Stimulated activated memory B cell treated with anti-CD40 and anti-IgM and Interleukin-4, amounts not matched to agents 10 μg/mL and 1 μg/mL and 100 μg/mL, for 72 hours (primary cell): ENCODE measurements at regions not wholly inside any gene's neighbourhood (a gene's known extent, or its start where the extent isn't known, plus 50 kb on each side); places are given as distances from the start of the nearest gene placed in this dataset.
A peak's percentile ranks its signal among the peaks of the same experiment; 100 is the strongest.

Experiments
- ATAC-seq: fragments of 150-1000 bp; cut with Tn5 transposase; 2 replicates; pipeline ENCODE4 v1.10.0; 2021
- H3K27ac Mint-ChIP-seq: one replicate; pipeline ENCODE4 v1.8.0; 2022; ENCODE audit warnings: mild to moderate bottlenecking, mixed read lengths
- H3K27me3 Mint-ChIP-seq: one replicate; pipeline ENCODE4 v1.8.0; 2022; ENCODE audit warnings: mixed read lengths
- H3K36me3 Mint-ChIP-seq: one replicate; pipeline ENCODE4 v1.8.0; 2022; ENCODE audit warnings: mixed read lengths
- H3K4me1 Mint-ChIP-seq: one replicate; pipeline ENCODE4 v1.8.0; 2022; ENCODE audit warnings: mixed read lengths
- H3K4me3 Mint-ChIP-seq: one replicate; pipeline ENCODE4 v1.8.0; 2022; ENCODE audit warnings: mild to moderate bottlenecking, moderate library complexity, mixed read lengths
- H3K9me3 Mint-ChIP-seq: one replicate; pipeline ENCODE4 v1.8.0; 2022; ENCODE audit warnings: mixed read lengths

DNA sequence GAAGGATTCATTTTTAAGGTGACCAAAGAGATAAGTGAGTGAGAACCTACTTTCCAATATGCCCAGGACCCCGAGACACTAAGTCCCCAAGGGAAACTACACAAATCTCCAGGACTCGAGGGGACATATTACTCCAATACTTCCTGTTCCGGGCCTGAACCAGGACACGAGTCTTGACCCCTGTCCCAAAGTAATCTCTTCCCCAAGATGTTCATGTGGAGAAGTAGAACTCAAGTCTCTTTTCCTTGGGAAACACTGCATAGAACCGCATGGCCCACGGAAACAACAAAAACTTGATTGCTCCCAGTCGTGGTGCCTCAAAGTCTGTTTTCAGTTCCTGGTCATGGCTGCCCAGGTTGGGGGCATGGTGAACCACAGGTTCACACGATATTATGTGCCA is 87.2 kb upstream of the ZEB2 start:
- ATAC-seq = peak; percentile 58
- peak overlapping the region; percentile 82 for H3K27ac Mint-ChIP-seq
- no peaks in the 10 kb centered on the region for H3K36me3 Mint-ChIP-seq
- no peak overlapping the region for H3K4me3 Mint-ChIP-seq
- no peaks in the 10 kb centered on the region for H3K9me3 Mint-ChIP-seq
- no peaks in the 10 kb centered on the region for H3K27me3 Mint-ChIP-seq
- peaks cover 31% of the 10 kb centered on the region for H3K4me1 Mint-ChIP-seq

DNA sequence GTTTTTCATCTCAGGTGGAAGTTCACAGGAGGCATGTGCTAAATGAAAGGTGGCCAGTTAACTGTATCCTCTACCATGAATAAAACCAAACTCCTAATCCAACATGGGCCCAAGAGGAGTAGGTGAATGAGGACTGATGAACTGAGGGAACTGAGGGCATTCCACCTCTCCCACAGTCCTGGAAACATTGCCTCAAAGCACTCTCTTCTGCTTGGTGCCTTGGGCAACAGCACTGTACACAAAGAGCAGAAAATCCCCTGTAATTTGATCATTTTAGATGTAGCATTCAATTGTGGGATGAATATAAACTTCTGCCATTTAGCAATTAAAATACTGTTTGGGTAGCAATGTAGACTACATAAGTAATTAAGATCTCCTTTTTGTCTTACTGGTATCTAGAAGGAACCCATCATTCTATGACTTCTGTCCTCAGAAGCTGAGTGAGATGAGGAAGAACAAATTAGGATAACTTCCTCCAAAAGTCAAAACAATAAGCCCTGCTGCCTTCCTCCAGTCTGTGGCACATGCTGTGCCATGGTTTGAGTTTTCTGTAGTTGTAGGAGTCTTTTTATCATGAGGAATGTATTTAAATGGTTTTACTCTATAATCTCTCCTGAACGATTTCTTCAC is 86.7 kb upstream of the ZEB2 start:
- Mint-ChIP-seq H3K4me3 (no peak overlapping the region), H3K27me3 (no peaks in the 10 kb centered on the region), H3K9me3 (no peaks in the 10 kb centered on the region), H3K36me3 (no peaks in the 10 kb centered on the region), H3K27ac (peak overlapping the region; percentile 82), H3K4me1 (peaks cover 31% of the 10 kb centered on the region)
- ATAC-seq = no peak

DNA sequence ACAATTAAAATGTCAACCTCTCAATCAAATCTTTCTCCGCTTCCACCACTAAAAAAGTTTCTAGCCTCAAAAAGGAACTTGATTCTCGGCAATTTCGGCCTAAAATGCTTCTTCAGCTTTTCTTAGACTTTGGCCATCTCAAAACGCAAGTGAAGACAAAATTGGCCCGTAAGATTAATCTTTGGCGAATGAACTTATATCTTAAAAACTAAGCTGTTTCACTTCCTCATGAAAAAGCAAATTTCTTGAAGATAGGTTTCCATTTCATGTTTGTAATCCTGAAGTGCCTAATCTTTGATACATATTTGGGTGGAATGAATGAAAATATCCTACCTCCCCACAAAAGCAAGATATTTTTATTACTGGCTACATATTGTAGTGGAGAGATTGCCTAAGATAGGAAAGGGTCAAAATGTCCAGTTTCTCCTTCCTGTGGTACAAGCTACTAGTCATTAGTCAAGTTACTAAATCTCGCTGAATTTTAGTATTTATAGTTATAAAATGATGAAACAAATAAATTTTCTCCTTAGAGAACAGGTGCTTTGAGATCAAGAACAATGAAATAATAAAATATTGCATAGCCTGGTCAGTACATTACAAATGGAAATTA is 85.4 kb upstream of the ZEB2 start:
- H3K4me3 Mint-ChIP-seq = no peak overlapping the region
- ATAC-seq = no peak
- no peaks in the 10 kb centered on the region for H3K27me3 Mint-ChIP-seq

DNA sequence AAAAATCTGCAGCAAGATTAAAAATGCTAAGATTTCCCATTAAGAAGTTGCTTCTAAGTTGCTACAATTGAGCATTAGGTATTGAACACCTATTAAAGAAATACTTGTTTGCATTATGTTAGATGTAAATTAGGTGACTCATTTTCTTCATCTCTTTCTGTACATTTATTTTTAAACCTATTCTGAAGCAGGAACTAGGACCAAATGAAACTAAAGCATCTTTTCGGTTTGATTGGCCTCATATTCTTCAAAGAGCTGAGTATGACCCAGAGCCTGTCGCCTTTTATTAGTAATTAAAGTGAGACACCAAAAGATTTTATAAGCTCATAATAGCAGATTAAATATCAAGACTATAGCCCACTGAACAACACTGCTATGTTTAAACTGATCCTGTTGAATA is 83.4 kb upstream of the ZEB2 start:
- no peaks in the 10 kb centered on the region for H3K27me3 Mint-ChIP-seq
- no peaks in the 10 kb centered on the region for H3K9me3 Mint-ChIP-seq
- no peaks in the 10 kb centered on the region for H3K36me3 Mint-ChIP-seq
- ATAC-seq = no peak
- H3K4me3 Mint-ChIP-seq = no peak overlapping the region
- peaks cover 28% of the 10 kb centered on the region for H3K4me1 Mint-ChIP-seq
- H3K27ac Mint-ChIP-seq = no peak overlapping the region

More for the DNA sequence above, 85.4 kb upstream of the ZEB2 start:
- no peaks in the 10 kb centered on the region for H3K9me3 Mint-ChIP-seq
- no peak overlapping the region for H3K27ac Mint-ChIP-seq
- no peaks in the 10 kb centered on the region for H3K36me3 Mint-ChIP-seq
- H3K4me1 Mint-ChIP-seq = peaks cover 31% of the 10 kb centered on the region

DNA sequence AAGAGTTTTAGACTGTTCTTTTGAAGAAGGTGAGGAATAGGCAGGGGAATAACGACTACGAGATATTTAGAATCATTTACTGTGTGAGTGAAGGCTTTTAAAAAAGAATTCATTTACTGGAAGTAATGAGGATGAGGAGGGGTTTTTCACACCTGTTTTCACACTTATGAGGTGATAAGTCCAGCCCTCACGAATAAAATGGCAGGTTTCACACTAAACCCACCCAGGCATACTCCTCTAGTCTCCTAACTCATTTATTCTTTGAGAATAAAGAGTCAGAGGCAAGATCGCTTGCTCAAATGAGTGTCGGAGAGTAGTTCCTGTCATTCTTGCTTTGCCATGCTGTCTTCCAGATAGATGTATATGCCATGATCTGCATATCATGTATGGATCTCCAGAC is 79.0 kb upstream of the ZEB2 start:
- Mint-ChIP-seq H3K36me3 (no peaks in the 10 kb centered on the region), H3K9me3 (peaks cover 3% of the 10 kb centered on the region), H3K4me3 (no peak overlapping the region), H3K27ac (no peak overlapping the region), H3K4me1 (peaks cover 15% of the 10 kb centered on the region), H3K27me3 (no peaks in the 10 kb centered on the region)
- ATAC-seq = no peak

DNA sequence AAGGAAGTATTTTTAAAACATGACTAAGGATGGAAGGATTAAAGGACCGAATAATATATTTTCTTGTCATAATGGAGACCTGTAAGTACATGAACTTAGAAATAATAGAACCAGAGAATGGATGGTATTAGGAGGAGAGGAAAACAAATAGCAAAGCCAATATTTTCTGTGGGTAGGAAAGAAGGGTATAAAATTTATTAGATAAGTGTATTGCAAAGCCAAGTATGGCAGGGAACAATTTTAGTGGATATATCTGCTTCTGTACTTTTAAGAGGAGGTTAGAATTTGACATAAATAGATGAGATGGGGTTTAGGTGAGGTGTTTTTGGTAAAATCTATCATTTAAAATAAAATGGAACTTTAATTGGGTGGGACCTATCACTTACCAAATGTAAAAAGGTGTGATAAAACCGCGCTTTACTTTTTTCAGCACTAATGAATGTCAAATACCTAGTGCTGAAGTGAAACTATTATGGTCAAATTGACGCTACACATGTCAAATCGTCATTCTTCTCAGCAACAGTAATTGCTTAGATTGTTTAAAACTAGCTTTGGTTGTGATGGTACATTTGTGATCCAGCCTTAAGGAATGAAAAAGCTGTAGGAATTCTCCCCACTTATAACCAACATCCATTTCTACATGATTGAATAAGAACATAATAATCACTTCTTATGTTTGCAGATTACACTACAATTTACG is 78.1 kb upstream of the ZEB2 start:
- peaks cover 3% of the 10 kb centered on the region for H3K9me3 Mint-ChIP-seq
- no peak for ATAC-seq
- H3K4me3 Mint-ChIP-seq = no peak overlapping the region
- H3K27ac Mint-ChIP-seq = no peak overlapping the region
- no peaks in the 10 kb centered on the region for H3K27me3 Mint-ChIP-seq
- H3K36me3 Mint-ChIP-seq = no peaks in the 10 kb centered on the region
- H3K4me1 Mint-ChIP-seq = peaks cover 18% of the 10 kb centered on the region

DNA sequence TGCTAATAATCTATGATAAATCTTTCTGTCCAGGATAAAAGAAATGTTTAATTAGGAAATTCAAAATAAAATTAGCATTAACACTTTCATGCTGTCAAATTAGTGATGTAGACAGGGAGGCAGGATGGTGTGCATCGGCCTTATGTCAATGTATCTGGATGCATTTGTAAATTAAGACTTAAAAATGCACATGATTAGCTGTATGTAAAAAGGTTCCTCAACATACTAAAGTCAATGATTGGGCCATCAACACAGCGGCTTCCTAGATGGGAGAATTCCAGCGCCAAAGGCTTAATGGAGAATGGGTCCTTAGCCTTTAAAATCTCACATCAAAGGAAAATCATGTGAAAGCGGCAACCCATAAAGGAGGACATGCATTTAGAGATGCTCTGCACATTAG is 77.5 kb upstream of the ZEB2 start:
- Mint-ChIP-seq H3K9me3 (peaks cover 3% of the 10 kb centered on the region), H3K4me1 (peaks cover 19% of the 10 kb centered on the region)

DNA sequence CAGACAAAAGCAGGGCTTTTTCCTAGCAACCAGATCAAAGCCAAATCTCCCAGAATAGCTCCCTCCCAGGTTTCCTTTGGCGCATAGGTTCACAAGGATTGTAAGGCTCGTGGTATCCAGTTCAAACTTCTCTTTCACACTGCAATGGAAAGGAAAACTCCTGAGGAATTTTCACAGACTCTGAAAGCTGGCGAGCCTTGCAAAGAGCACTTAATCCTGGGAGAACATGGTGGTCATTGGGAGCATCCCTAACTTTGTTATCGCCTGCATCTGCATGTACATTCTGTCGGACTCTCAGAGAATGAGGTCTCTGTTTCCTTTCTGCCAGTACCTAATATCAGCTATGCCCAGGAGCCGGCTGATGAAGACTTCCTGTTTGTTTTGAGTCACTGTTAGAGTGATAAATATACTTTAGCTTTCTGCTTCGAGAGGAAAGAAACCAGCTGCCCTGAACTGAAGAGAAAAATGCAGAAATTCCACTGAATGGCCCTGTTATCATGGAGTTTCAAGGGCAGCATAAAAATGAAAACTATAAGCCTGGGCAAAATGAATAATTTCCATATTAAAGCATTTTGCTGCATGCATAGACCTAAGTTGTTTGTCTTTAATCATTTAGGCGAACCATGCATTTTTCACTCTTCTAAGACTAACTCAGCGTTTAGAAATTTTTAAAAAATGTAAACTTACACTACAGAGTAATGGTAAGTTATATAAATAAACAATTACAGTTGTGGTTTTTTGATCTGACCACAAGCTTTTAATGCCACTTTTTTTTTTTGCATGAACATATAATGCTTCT is 76.4 kb upstream of the ZEB2 start:
- H3K9me3 Mint-ChIP-seq = peaks cover 3% of the 10 kb centered on the region
- H3K27me3 Mint-ChIP-seq = no peaks in the 10 kb centered on the region
- no peaks in the 10 kb centered on the region for H3K36me3 Mint-ChIP-seq
- H3K4me3 Mint-ChIP-seq = peak overlapping the region; percentile 31
- no peak overlapping the region for H3K27ac Mint-ChIP-seq
- ATAC-seq = peak; percentile 87
- peaks cover 19% of the 10 kb centered on the region for H3K4me1 Mint-ChIP-seq

More for the DNA sequence above, 77.5 kb upstream of the ZEB2 start:
- no peaks in the 10 kb centered on the region for H3K36me3 Mint-ChIP-seq
- no peak overlapping the region for H3K4me3 Mint-ChIP-seq
- ATAC-seq = no peak
- no peak overlapping the region for H3K27ac Mint-ChIP-seq
- H3K27me3 Mint-ChIP-seq = no peaks in the 10 kb centered on the region

DNA sequence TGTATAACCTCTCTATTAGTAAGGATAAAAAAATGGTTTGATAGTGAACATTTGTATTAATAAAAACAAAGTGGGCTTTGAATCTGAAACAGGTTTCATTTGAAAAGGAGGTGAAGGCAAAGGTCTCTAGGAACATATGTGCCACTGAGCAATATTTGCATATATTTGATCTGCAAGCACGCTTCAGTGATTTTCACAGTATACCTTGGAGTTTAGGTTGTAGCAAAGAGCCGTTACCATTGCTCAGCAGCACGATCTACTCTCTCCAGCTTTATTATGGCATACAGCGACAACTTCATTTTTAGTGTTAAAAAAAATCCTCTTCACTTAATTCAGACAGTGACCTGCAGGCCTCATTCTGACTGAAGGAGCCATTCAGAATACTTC is 75.8 kb upstream of the ZEB2 start:
- no peaks in the 10 kb centered on the region for H3K27me3 Mint-ChIP-seq
- peaks cover 19% of the 10 kb centered on the region for H3K4me1 Mint-ChIP-seq
- H3K4me3 Mint-ChIP-seq = peak overlapping the region; percentile 31
- H3K9me3 Mint-ChIP-seq = peaks cover 3% of the 10 kb centered on the region
- no peak overlapping the region for H3K27ac Mint-ChIP-seq
- H3K36me3 Mint-ChIP-seq = no peaks in the 10 kb centered on the region
- peak; percentile 12 for ATAC-seq

DNA sequence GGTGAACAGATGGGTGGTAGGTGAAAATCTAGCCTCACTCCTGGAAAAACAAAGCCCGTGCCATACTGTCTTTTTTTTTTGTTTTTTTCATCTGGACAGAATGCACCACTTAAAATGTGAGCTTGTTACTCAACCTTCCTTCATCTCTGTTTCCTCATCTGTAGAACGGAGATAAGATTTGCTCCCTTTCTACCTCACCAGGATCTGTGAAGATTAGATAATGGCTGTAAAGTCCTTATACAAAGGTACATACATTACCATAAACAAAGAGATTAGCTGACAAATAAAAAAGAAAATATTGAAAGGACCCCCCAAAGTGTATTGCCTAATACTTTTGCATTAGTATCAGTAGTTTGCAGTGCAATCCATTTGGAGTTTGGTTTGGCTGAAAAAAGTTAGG is 75.4 kb upstream of the ZEB2 start:
- peaks cover 3% of the 10 kb centered on the region for H3K9me3 Mint-ChIP-seq
- no peaks in the 10 kb centered on the region for H3K36me3 Mint-ChIP-seq
- no peak overlapping the region for H3K27ac Mint-ChIP-seq
- H3K4me3 Mint-ChIP-seq = no peak overlapping the region
- ATAC-seq = no peak
- H3K27me3 Mint-ChIP-seq = no peaks in the 10 kb centered on the region
- peaks cover 19% of the 10 kb centered on the region for H3K4me1 Mint-ChIP-seq

DNA sequence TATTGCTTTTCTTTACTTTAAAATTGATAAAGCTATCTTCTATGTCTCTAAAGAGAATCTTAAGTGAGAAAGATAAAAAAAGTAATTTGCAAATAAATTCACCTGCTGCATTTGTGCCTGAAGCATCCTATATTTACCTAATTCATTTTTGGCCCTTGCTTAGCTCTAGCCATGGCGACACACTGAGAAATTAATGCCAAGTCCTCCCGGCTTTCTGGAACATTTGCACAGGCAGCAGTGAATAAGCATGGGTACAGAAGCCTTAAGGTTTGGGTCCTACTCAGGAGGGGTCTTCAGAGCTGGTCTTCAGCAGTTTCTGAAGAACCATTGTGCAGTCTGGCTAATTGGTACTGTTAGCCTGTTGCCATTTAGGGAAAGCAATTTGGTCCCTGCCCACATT is 73.9 kb upstream of the ZEB2 start:
- no peak for ATAC-seq
- no peak overlapping the region for H3K27ac Mint-ChIP-seq
- no peaks in the 10 kb centered on the region for H3K36me3 Mint-ChIP-seq
- H3K27me3 Mint-ChIP-seq = no peaks in the 10 kb centered on the region
- H3K4me3 Mint-ChIP-seq = no peak overlapping the region
- H3K9me3 Mint-ChIP-seq = peaks cover 3% of the 10 kb centered on the region
- peaks cover 19% of the 10 kb centered on the region for H3K4me1 Mint-ChIP-seq

DNA sequence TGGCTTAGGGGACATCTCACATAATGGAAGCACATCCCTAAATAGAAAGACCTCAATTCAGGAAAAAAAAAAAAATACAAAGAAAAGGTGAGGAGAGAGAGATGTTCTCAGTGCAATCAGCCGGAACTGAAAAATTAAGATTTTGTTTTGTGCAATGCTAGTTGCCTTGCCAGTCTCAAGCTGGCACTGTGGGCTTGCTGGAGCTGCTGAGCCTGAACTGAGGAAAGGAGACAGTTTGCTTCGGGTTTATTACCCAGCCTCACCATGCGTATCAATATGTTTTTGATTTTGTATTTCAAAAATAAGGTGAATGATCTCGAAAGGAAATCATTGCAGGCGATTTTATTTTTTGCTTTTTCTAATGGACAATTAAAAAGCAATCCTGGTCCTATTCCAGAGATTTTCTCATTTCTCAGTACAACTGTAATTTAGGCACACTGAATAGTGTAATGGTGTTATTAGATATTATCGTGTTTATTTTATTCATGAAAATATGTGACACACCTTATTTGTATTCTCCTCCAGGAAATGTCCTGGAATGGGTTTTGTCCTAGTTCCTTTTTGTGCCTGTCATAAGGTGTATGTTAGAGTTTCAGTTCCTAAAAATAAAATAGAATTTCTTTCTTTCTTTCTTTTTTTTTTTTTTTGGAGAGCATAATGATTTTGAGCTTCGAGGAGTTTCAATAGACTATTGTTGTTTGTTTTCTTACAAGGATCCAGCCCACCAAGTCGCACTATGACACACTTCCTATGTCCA is 72.8 kb upstream of the ZEB2 start:
- Mint-ChIP-seq H3K9me3 (peaks cover under 1% of the 10 kb centered on the region), H3K27ac (no peak overlapping the region), H3K27me3 (no peaks in the 10 kb centered on the region), H3K4me1 (peaks cover 19% of the 10 kb centered on the region), H3K4me3 (no peak overlapping the region), H3K36me3 (no peaks in the 10 kb centered on the region)
- no peak for ATAC-seq

DNA sequence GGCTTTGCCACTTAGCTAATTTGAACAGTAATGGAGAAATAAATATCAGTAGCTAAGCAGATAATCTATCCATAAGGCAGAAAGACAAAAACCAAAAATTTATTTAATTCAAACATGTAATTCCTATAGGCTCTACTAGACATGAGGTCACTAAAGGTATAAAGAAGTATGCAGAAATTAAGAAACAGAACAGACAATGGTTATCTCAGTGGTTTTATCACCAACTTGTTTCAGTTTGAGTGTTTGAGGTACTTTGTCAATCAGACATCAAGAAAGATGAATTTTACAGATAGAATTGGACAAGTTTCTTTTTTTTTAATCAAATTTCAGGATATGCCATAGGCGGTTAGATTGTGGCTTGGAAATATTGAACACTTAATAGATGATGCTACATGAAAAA is 67.4 kb upstream of the ZEB2 start:
- Mint-ChIP-seq H3K36me3 (no peaks in the 10 kb centered on the region), H3K4me3 (no peak overlapping the region), H3K27me3 (no peaks in the 10 kb centered on the region), H3K9me3 (no peaks in the 10 kb centered on the region), H3K27ac (no peak overlapping the region), H3K4me1 (peaks cover 6% of the 10 kb centered on the region)
- ATAC-seq = no peak

DNA sequence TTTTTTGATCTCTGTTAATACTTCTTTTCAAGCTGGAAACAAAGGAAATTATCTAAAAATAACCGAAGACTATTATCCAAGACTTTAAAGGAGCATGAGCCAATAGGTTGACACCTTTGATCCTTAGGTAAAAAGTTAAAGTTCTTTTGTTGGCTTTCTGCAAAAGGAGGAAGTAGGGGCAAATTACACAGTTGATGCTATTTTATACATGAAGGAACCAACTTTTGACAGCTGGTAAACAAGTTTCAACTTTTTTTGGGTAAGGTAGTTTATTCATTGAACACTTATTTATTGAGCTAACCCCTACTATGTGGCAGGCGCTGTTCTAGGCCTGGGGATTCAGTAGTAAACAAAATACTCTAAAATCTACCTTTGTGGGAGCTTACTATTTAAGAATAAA is 66.6 kb upstream of the ZEB2 start:
- no peaks in the 10 kb centered on the region for H3K27me3 Mint-ChIP-seq
- no peak for ATAC-seq
- H3K27ac Mint-ChIP-seq = no peak overlapping the region
- peaks cover 6% of the 10 kb centered on the region for H3K4me1 Mint-ChIP-seq
- no peaks in the 10 kb centered on the region for H3K9me3 Mint-ChIP-seq
- H3K4me3 Mint-ChIP-seq = no peak overlapping the region
- H3K36me3 Mint-ChIP-seq = no peaks in the 10 kb centered on the region
